ENCODE measurements at regions not wholly inside any gene's neighbourhood (a gene's known extent, or its start where the extent isn't known, plus 50 kb on each side); places are given as distances from the start of the nearest gene placed in this dataset.

DNA sequence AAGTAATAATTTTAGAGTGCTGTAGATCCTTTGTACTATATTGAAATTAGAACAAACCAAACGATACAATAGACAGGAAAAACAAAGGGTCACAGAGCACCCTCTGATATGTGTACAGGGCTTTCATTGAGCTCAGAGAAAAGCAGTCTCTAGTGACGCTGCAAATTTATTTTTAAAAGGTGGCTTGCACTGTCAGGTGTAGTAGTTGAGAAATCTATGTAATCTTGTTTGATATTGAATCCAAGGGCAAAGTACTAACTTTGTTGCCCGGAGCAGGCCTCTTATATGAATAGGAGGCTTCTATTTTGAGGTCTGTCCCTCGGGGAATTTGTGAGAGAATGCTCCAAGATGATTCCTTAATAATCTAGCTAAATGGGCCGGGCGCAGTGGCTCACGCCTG, 1755.5 kb downstream of the PCDH7 start:
- TF ChIP-seq GATA2 (IDR thresholded peaks at IDR 0.05; ENCODE audit: low read depth, low read length) = no peak
- no peak for TF ChIP-seq GATA3 (IDR thresholded peaks at IDR 0.05; ENCODE audit: low read depth, low read length)

All from SH-SY5Y (cell line).